C4-2B (cell line): ENCODE measurements at regions not wholly inside any gene's neighbourhood (a gene's known extent, or its start where the extent isn't known, plus 50 kb on each side); places are given as distances from the start of the nearest gene placed in this dataset.

ENCODE experiments used
- ZFX ChIP-seq: fragments of 450-650 bp; IDR thresholded peaks from 2 replicates; pipeline ENCODE4 v1.6.1; 2017
- TF ChIP-seq, protein P1 (sequence below): fragments of 450-650 bp; conservative IDR thresholded peaks from 2 replicates; pipeline ENCODE4 v1.5.1; 2017; ENCODE audit warnings: mild to moderate bottlenecking

DNA sequence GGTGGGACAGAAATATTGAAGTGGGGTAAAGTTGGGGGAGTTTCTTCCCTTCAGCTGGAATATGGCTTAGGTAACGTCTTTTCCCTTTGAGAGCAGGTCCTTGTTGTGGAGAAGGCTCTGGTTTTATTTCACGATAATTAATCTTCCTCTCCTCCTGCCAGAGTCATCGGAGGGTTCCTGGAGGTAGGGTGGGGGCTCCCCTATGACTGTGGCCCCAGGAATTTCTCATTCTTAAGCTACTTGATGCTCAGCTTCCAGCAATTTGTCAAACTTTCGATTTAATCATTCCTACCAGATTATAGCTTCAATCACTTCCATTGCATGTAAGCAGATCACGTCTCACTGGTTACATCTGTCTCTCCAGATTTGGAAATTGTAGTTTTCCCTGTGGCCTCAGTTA is 242.8 kb upstream of the PLET1 start:
- TF ChIP-seq, protein P1, sequence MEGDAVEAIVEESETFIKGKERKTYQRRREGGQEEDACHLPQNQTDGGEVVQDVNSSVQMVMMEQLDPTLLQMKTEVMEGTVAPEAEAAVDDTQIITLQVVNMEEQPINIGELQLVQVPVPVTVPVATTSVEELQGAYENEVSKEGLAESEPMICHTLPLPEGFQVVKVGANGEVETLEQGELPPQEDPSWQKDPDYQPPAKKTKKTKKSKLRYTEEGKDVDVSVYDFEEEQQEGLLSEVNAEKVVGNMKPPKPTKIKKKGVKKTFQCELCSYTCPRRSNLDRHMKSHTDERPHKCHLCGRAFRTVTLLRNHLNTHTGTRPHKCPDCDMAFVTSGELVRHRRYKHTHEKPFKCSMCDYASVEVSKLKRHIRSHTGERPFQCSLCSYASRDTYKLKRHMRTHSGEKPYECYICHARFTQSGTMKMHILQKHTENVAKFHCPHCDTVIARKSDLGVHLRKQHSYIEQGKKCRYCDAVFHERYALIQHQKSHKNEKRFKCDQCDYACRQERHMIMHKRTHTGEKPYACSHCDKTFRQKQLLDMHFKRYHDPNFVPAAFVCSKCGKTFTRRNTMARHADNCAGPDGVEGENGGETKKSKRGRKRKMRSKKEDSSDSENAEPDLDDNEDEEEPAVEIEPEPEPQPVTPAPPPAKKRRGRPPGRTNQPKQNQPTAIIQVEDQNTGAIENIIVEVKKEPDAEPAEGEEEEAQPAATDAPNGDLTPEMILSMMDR = no peak
- no peak for TF ChIP-seq ZFX
